K562 (cell line): ENCODE measurements at regions not wholly inside any gene's neighbourhood (a gene's known extent, or its start where the extent isn't known, plus 50 kb on each side); places are given as distances from the start of the nearest gene placed in this dataset.

Source experiments
- ATAC-seq: fragments of 200-7000 bp; cut with Tn5 transposase; 3 replicates; pipeline ENCODE4 v1.9.1; 2020; ENCODE audit warnings: moderate library complexity
- BruUV-seq: library from RNA; stranded (reverse); fragments of 400-500 nt; replicated peaks from 2 replicates; lab custom pipeline; 2021; lab: Mats Ljungman, UMichigan
- CTCF ChIA-PET: fragments of 300-600 bp; formaldehyde crosslinking; extraction: SDS; loops from one replicate; lab custom pipeline; 2021; ENCODE audit warnings: low intra/inter-chr PET ratio; lab: Yijun Ruan, JAX
- POLR2A ChIA-PET: fragments of 300-600, 350-650 bp; sonication (Branson Sonifier 250); formaldehyde crosslinking; extraction: SDS; loops from one replicate; lab custom pipeline; 2021; ENCODE audit warnings: antibody characterized with exemption, inconsistent platforms; lab: Yijun Ruan, JAX
- DNase-seq, 4 experiments: peaks; one replicate each; pipeline versions ENCODE4 v3.0.0 to v3.0.0-alpha.2; 2011 to 2018; ENCODE audit warnings: low spot score in 3 of 4, mixed read lengths in 3 of 4; ENCODE audit errors: extremely low read depth in 1 of 4
- FAIRE-seq: peaks from 2 replicates; lab custom pipeline; 2011; peaks lifted over from hg19 to GRCh38; lab: Jason Lieb, UNC
- H2AFZ ChIP-seq: 2 replicates; pipeline ENCODE4 v1.6.0; 2011; ENCODE audit warnings: low read depth, low read length, control low read depth, inconsistent platforms
- H3K27ac ChIP-seq: fragments of 200-600 bp; 3 replicates; pipeline ENCODE4 v1.8.0; 2011; ENCODE audit warnings: low read depth, mild to moderate bottlenecking, control low read depth, inconsistent platforms, low read length, moderate library complexity, mixed read lengths; ENCODE audit errors: extremely low read depth
- H3K27me3 ChIP-seq, 2 experiments: fragments of 300-600 bp in 1 of 2; 2 replicates in 1 of 2; 3 replicates in 1 of 2; pipeline versions ENCODE4 v1.6.0 to v1.8.0; 2011; ENCODE audit warnings: inconsistent platforms in 2 of 2, low read length in 2 of 2, mild to moderate bottlenecking in 1 of 2, mixed read lengths in 1 of 2, moderate library complexity in 1 of 2; ENCODE audit not compliant: control insufficient read depth in 2 of 2, insufficient read depth in 2 of 2
- H3K36me3 ChIP-seq: fragments of 300-600 bp; 3 replicates; pipeline ENCODE4 v1.8.0; 2011; ENCODE audit warnings: mild to moderate bottlenecking, low read length, inconsistent platforms; ENCODE audit not compliant: control insufficient read depth, insufficient read depth
- H3K4me1 ChIP-seq, 2 experiments: fragments of 200-600 bp in 1 of 2; replicated peaks in 1 of 2; 2 replicates in 1 of 2; 3 replicates in 1 of 2; pipeline versions ENCODE4 v1.5.1 to v1.8.0; 2011; ENCODE audit warnings: inconsistent platforms in 2 of 2, low read length in 2 of 2, mild to moderate bottlenecking in 1 of 2, mixed read lengths in 1 of 2, moderate library complexity in 1 of 2; ENCODE audit not compliant: control insufficient read depth in 2 of 2, insufficient read depth in 2 of 2
- H3K4me2 ChIP-seq: 2 replicates; pipeline ENCODE4 v1.6.1; 2011; ENCODE audit warnings: low read length, control low read depth, inconsistent platforms, mixed read lengths; ENCODE audit not compliant: insufficient read depth
- H3K4me3 ChIP-seq: fragments of 200-600 bp; sonication (generic), shearing (Covaris generic); 2 replicates; pipeline ENCODE4 v1.5.1; 2016; ENCODE audit warnings: control low read depth, inconsistent platforms
- H3K79me2 ChIP-seq: fragments of 200-600 bp; 3 replicates; pipeline ENCODE4 v1.8.0; 2011; ENCODE audit warnings: low read length, inconsistent platforms; ENCODE audit not compliant: control insufficient read depth, insufficient read depth
- H3K9ac ChIP-seq, 2 experiments: 2 replicates each; pipeline versions ENCODE4 v1.6.0 to v1.6.1; 2011; ENCODE audit warnings: low read depth in 2 of 2, low read length in 2 of 2, control low read depth in 1 of 2, inconsistent platforms in 1 of 2, mild to moderate bottlenecking in 1 of 2, mixed read lengths in 1 of 2; ENCODE audit not compliant: insufficient read depth in 1 of 2
- H3K9me1 ChIP-seq: one replicate; pipeline ENCODE4 v1.6.0; 2011; ENCODE audit warnings: inconsistent platforms, mild to moderate bottlenecking, low read length, moderate library complexity; ENCODE audit not compliant: control insufficient read depth, insufficient read depth
- H3K9me3 ChIP-seq: replicated peaks from 2 replicates; pipeline ENCODE4 v1.5.1; 2011; ENCODE audit warnings: low read depth, low read length, inconsistent platforms; ENCODE audit not compliant: control insufficient read depth, insufficient read depth
- H4K20me1 ChIP-seq: replicated peaks from 2 replicates; pipeline ENCODE4 v1.6.1; 2011; ENCODE audit warnings: low read length, inconsistent platforms, mixed read lengths; ENCODE audit not compliant: control insufficient read depth, insufficient read depth
- EHMT2 ChIP-seq: fragments of 450-650 bp; IDR thresholded peaks from 2 replicates; pipeline ENCODE4 v1.6.1; 2018; ENCODE audit warnings: antibody characterized with exemption
- ETV6 ChIP-seq, 3 experiments: fragments of 150-350 bp in 1 of 3; sonication (generic) in 1 of 3; formaldehyde crosslinking in 1 of 3; IDR thresholded peaks; 2 replicates each; pipeline versions ENCODE4 v1.6.1 to v1.8.0; 2014 to 2022; ENCODE audit warnings: borderline replicate concordance in 2 of 3, low read depth in 2 of 3, antibody characterized with exemption in 1 of 3, low read length in 1 of 3, mild to moderate bottlenecking in 1 of 3, missing genetic modification reagents in 1 of 3
- HNRNPK ChIP-seq: fragments of 200-400 bp; formaldehyde crosslinking; IDR thresholded peaks from one replicate; pipeline ENCODE4 v1.6.1; 2018; ENCODE audit warnings: mild to moderate bottlenecking, low read depth, low read length; ENCODE audit not compliant: poor library complexity, severe bottlenecking
- MTA2 ChIP-seq: fragments of 450-650 bp; IDR thresholded peaks from 2 replicates; pipeline ENCODE4 v1.6.1; 2016; ENCODE audit warnings: low read depth
- NBN ChIP-seq: fragments of 450-650 bp; IDR thresholded peaks from 2 replicates; pipeline ENCODE4 v1.6.1; 2016; ENCODE audit warnings: low read depth, mild to moderate bottlenecking
- NFIX ChIP-seq: fragments of 250-450 bp; sonication (Bioruptor Pico); IDR thresholded peaks from 2 replicates; pipeline ENCODE4 v1.4.0; 2020; ENCODE audit warnings: low read depth, mild to moderate bottlenecking, moderate library complexity
- NFYB ChIP-seq: IDR thresholded peaks from 2 replicates; pipeline ENCODE4 v1.6.1; 2011; ENCODE audit warnings: mild to moderate bottlenecking, moderate library complexity; ENCODE audit not compliant: insufficient read length; ENCODE audit errors: extremely low read depth
- ZBTB40 ChIP-seq, 2 experiments: fragments of 450-650 bp in 1 of 2; sonication (generic) in 1 of 2; formaldehyde crosslinking in 1 of 2; IDR thresholded peaks; 2 replicates each; pipeline versions ENCODE4 v1.7.1 to v1.9.0; 2016 to 2022; ENCODE audit warnings: inconsistent platforms in 1 of 2, mild to moderate bottlenecking in 1 of 2, missing genetic modification reagents in 1 of 2
- ZNF512 ChIP-seq: IDR thresholded peaks from 2 replicates; pipeline ENCODE4 v1.6.1; 2016; ENCODE audit warnings: missing genetic modification characterization, missing compliant biosample characterization
- WGBS: fragments of 100-300 bp; shearing (Covaris generic); methylation state at CpG from one replicate; pipeline ENCODE4 v1.1.6; 2016; ENCODE audit warnings: low coverage, mixed read lengths; ENCODE audit not compliant: insufficient coverage; ENCODE audit errors: missing lambda C conversion rate; 5-methylcytosine and 5-hydroxymethylcytosine counted together
- in situ Hi-C: fragments of 300-500 bp; cut with MboI; formaldehyde crosslinking; loops from 4 replicates; pipeline ENCODE4 v1.15.0; 2018; ENCODE audit warnings: inconsistent platforms, mixed read lengths
- intact Hi-C: fragments of 100-400 bp; cut with micrococcal nuclease; formaldehyde crosslinking; loops from 2 replicates; pipeline ENCODE4 v1.14.2; 2022

- WGBS, result 51% methylated on average over 3 of the region's 3 CpGs
- Histone ChIP-seq H4K20me1 (no peaks in the 10 kb centered on the region), H3K9me3 (no peaks in the 10 kb centered on the region), H3K27ac (no peak overlapping the region; the same call in 2 of the 3 replicates), H3K9me1 (no peaks in the 10 kb centered on the region), H3K4me1 (no peaks in the 10 kb centered on the region; a peak in 1 of 5 replicates), H3K4me3 (no peak overlapping the region), H3K36me3 (no peaks in the 10 kb centered on the region), H3K79me2 (no peaks in the 10 kb centered on the region), H3K4me2 (no peak overlapping the region), H2AFZ (peak overlapping the region; percentile 83), H3K27me3 (no peaks in the 10 kb centered on the region), H3K9ac (no peak overlapping the region)
- CTCF ChIA-PET, result interaction anchor here (0.6 kb wide), 2 partner anchors 686 to 1919 kb away, joined by 3 read pairs; no protein-coding TSS in a partner anchor
- ATAC-seq (no peak), DNase-seq (no peak), FAIRE-seq (no peak)
- BruUV-seq, result no TSS peak
- intact Hi-C loops (no loop called here), in situ Hi-C loops (no loop called here)
- POLR2A ChIA-PET, result no interaction called here
- peak; percentile 26 to 87; a peak in 3 of 4 replicates for TF ChIP-seq ETV6 (IDR thresholded peaks at IDR 0.05; ENCODE audit: borderline replicate concordance in 1 of 2, low read depth in 2 of 2, low read length in 1 of 2)
- no peak for TF ChIP-seq ETV6 (CRISPR knock-in tag; IDR thresholded peaks at IDR 0.05; ENCODE audit: borderline replicate concordance)
- TF ChIP-seq HNRNPK, result peak; percentile 65
- peak; percentile 26; the same call in 1 of the 2 replicates for TF ChIP-seq NBN
- peak; percentile 49; the same call in 1 of the 2 replicates for TF ChIP-seq EHMT2
- TF ChIP-seq MTA2, result 0 out of 2 replicates have a peak, but pooled peaks have one; percentile 9
- peak; percentile 78 for TF ChIP-seq ZNF512 (tag)
- no peak for TF ChIP-seq NFYB
- TF ChIP-seq NFIX (CRISPR knock-in tag), result no peak
- 0 out of 2 replicates have a peak, but pooled peaks have one; percentile 30 for TF ChIP-seq ZBTB40 (IDR thresholded peaks at IDR 0.05)
- no peak for TF ChIP-seq ZBTB40 (CRISPR knock-in tag; IDR thresholded peaks at IDR 0.05)
These were observed 342.5 kb upstream of the NR2F2 start for GRCh38 chr15:95987886-95988573.
